GM18951 (cell line): ENCODE measurements at regions not wholly inside any gene's neighbourhood (a gene's known extent, or its start where the extent isn't known, plus 50 kb on each side); places are given as distances from the start of the nearest gene placed in this dataset.

ENCODE experiments used
- POLR2A ChIP-seq: IDR thresholded peaks from 4 replicates; pipeline ENCODE4 v1.6.1; 2011; ENCODE audit warnings: mild to moderate bottlenecking; ENCODE audit not compliant: insufficient read length, insufficient read depth; ENCODE audit errors: extremely low read depth
- in situ Hi-C: fragments of 300-500 bp; cut with MboI; formaldehyde crosslinking; loops from one replicate; pipeline ENCODE4 v1.12.0; 2022; ENCODE audit warnings: low sequenced_read_pairs, mixed read lengths, inconsistent platforms; ENCODE audit not compliant: unreplicated experiment

DNA sequence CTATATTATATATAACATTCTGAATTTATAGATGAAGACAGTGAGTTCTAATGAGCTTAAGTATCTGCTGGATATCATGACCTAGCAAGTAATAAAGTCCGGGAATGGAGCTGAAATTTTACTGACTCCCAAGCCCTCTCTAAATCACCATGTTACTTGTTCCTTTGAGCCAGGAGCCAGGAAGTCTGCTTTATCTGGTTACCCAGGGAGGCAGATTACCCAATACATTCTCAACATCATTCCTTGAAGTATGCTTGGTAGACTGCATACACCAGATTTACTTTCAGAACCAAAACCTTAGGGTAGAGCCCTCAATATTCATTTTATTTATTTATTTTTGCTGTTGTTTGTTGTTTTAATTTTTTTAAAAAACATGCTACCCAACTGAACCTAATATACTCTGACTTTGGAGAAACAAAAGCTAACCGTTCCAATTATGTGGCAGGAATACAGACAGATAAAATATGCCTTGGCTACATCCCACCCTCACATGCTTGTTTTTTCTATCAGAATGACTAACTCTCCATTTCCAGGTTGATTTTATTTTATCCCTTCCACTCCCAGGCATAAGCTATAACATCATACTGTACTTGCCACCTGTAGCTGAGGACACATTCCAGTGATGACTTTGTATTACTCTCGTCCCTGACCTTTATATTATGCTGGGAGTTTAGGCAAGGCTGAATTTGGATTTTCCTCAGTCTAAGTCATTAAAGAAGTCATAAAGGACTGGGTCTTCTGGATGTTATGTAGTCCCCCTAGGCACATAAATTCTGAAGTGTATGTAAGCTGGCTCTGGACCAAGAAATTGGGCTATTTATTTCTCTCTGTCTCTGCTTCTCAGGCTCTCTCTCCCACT is 82.0 kb downstream of the YIPF5 start:
- in situ Hi-C loops = no loop called here
- TF ChIP-seq POLR2A = no peak

DNA sequence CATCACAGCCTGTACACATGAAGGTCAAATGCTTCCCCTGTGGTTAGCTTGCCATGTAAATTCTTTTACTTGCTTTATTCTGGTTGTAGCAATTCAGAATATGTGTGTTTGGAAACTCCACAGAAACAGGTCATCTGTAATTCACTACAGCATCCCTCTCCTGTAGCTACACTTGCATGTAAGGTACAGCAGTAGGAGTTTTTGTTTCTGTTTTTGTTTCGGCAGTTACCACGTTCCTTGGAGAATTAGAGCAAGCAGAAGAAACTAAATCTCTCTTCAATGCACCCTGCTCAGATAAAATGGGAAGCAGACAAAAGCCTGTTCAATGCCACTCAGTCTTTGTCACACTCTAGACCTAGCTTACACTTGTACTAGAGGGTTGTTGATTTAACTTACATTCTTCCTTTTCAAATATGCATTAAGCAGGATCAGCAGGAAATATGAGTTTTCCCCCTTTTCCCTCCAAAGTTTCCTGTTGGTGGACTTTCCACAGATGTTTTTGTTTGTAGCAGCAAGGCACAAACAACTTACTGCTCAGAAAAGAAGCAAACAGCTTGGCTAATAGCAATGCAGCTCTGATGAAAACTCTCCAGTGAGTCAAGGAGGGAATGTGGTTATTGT is 80.9 kb downstream of the YIPF5 start:
- in situ Hi-C loops = no loop called here

GRCh38 chr5:144092508-144092907 is 78.0 kb downstream of the YIPF5 start:
- TF ChIP-seq POLR2A = no peak
- in situ Hi-C loops = no loop called here

More for the DNA sequence above, 80.9 kb downstream of the YIPF5 start:
- TF ChIP-seq POLR2A = no peak

DNA sequence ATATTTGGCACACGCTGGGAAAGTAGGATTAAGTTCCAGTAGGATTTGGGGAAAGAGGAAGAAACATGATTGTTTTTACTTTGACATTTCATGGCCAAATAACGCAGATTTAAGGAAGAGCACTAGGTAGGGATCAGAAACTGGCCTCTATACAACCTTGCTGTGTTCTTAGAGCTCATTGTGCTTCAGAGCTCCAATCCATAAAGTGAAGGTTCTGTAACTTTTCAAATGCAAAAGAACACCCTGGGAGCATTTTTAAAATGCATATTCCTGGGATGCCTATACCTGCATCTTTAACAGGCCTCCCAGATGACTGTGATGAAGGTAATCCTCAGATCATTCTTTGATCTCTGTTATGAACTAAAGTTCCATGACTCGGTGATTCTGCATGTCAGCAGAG is 77.1 kb downstream of the YIPF5 start:
- in situ Hi-C loops = no loop called here
- no peak for TF ChIP-seq POLR2A

DNA sequence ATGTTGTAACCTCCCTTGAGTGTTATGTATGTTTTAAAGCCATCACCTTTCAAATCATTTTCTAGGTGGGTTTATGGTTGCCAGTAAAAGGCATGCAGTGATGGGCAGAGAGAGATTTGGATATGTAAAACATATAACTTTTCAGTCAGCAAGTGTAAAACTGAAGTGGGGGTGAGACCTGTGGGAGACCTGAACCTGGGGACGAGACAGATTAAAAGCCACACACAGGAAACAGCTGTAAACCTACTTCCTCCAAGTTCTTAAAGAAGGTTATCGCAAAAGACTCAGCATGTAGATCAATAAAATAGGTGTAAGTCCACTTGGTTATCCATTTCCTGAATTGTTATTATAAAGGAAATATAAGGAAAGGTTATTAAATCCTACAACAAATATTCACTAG is 76.6 kb downstream of the YIPF5 start:
- TF ChIP-seq POLR2A = no peak
- in situ Hi-C loops = no loop called here

DNA sequence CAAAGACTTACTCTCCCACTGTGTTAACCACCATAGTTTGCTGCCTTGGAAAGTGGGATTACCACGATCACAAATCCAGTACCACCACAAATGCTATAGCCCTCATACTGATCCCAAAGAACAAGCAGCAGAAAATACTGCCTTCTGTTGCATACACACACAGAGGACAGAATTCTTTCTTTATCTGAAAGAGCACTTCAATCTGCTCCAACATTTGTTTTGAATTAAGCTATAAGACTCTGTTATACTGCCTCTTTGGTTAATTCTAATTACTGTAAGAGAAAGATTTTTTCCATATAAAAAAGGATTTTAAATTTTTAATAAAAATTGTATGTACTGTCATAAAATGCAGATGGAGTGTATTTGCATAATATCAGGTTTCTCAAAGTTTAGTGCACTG is 69.8 kb downstream of the YIPF5 start:
- in situ Hi-C loops = no loop called here
- no peak for TF ChIP-seq POLR2A

DNA sequence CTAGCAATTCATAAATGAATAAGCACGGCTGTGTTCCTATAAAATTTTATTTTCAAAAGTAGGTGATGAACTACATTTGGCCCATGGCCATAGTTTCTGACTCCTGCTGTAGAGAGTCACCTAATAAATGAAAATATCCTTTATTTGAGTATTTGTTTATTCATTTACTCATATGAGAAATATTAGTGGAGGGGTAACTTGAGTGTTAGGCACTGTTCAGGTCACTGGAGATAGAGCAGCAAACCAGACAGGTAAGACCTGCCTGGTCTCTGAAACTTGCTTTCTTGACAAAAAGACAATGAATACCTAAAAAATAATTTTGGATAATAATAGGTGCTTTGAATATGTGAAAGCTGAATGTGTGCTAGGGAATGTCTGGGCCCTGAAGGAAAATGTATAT is 68.8 kb downstream of the YIPF5 start:
- in situ Hi-C loops = no loop called here
- TF ChIP-seq POLR2A = no peak

DNA sequence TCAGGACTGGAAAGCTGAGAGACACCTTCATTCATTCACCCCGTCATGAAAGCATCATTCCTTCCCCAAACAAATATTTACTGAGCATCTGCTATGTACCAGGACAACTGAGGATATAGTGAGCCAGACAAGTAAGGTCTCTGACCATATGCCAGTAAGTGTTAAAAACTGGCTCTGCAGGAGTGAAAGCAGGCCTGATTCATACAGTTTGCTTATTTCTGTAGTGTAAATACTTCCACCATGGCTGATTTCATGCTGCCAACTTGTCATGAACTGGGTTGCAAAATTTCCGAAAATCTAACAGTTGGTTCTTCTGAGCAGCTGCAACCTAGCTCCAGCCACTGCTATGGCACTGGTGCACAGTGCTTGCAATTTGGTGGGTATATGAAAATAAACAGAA is 68.1 kb downstream of the YIPF5 start:
- TF ChIP-seq POLR2A = no peak
- in situ Hi-C loops = no loop called here

DNA sequence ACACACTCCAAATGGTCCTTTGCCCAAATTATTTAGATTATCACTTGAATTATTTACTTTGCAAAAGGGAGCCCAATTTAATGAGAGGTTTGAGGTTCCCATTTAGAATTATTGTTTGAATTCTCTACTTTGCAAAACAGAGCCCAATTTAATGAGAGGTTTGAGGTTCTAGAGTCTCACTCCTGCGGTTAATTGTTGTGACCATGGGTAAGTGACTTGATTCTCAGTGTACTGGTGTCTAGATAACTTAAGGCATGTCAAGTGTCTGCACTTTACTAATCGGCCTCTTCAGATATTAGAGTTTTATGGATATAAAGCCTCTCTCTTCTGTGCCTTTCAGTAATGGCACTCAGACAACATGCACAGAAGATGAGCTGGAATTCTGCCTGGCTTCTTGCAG is 67.5 kb downstream of the YIPF5 start:
- in situ Hi-C loops = no loop called here
- no peak for TF ChIP-seq POLR2A

- no peak for TF ChIP-seq POLR2A
- in situ Hi-C loops = no loop called here
Observed at GRCh38 chr5:144103611-144104485, 66.6 kb downstream of the YIPF5 start.

DNA sequence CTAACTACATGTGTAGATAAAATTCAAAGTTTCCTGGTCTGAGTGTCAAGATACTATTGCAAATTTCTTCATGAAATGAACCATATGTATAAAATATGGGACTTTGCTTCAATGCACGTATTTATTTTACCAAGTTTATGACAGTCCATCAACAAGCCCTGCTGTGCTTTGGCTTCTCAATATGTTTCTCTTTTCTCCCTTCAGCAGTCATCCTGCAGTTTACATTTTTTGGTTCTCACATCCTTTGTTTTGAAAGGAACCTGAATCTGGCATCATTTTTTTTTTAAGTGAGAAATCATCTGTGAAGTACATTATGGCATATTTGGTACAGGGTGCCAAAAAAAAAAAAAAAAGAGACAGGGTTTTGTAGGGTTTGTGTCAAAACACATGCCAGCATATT is 65.1 kb downstream of the YIPF5 start:
- no peak for TF ChIP-seq POLR2A
- in situ Hi-C loops = no loop called here

GRCh38 chr5:144108131-144108530 is 62.3 kb downstream of the YIPF5 start:
- TF ChIP-seq POLR2A = no peak
- in situ Hi-C loops = no loop called here
